ENCODE measurements at regions not wholly inside any gene's neighbourhood (a gene's known extent, or its start where the extent isn't known, plus 50 kb on each side); places are given as distances from the start of the nearest gene placed in this dataset.
"Not testable (repeated sequence)": the region's sequence is repeated elsewhere in the genome, so short reads cannot be mapped to it uniquely, and the experiment has no call there.

DNA sequence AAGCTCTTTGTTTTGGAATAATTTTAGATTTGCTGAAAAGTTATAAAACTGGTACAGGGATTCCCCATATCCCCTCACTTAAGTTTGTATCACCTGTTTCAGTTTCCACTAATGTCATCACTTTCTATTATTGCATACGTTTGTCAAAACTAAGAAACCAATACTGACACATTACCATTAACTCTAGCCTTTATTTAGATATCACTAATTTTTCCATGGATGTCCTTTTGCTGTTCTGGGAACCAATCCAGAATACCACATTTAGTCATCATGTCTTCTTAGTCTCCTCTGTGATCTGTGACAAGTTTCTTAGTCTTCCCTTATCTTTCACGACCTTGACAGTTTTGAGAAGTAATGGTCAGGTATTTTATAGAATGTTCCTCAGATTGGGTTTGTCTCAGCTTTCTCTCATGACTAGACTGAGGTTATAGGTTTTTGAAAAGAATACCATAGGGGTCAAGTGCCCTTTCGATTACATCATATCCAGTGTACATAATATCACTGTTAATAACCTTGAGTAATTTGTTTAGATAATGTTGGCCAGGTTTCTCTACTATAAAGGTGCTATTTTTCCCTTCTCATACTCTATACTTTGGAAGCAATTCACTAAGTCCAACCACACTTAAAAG, 51.9 kb upstream of the NMUR2 start:
- DNase-seq: no peak

GRCh38 chr5:152462021-152462721, 57.1 kb upstream of the NMUR2 start:
- peak in 1 of 2 donors; percentile 23 for DNase-seq

- no peak for DNase-seq
Measured at GRCh38 chr5:152464048-152464447, 59.0 kb upstream of the NMUR2 start.

GRCh38 chr5:152465140-152465539, 60.1 kb upstream of the NMUR2 start:
- DNase-seq: no peak

- no peak for DNase-seq
Measured at GRCh38 chr5:152466085-152466745, 61.1 kb upstream of the NMUR2 start.

DNA sequence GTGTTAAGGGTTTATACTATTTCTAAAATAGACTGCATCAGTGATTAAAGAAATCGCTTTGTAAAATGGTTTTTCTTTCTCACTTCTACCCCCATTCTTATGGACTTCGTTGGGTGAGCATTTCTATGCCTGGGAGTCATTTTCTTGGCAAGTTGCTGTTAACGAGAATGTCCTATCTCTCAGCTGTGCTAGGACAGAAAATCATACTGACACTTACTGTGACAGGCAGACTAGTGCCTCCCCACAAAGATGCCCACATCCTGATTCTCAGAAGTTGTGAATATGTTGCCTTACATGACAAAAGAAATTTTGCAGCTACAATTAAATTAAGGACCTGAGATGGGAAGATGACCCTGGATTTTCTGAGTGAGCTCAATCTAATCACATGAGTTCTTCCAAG, 65.1 kb upstream of the NMUR2 start:
- DNase-seq: no peak

GRCh38 chr5:152472083-152472482, 67.0 kb upstream of the NMUR2 start:
- DNase-seq: no peak

DNA sequence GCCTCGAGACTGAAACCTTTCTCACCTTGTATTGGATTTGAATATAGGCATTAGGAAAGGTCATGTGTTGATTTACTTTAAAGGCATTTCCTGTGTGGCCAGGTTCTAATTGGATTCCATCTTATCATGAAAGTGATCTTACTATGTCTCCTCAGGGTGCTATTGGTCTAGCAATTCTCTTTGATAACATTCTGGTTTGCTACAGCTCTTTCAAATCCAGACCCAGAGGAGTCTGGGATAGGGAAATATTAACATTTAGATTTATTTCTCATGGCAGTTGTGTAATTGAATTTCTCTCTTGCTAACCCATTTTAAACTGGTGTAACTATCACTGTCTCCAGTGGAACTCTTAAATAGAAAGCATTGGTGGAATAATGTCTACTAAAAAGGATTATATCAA, 69.9 kb upstream of the NMUR2 start:
- no peak for DNase-seq

DNA sequence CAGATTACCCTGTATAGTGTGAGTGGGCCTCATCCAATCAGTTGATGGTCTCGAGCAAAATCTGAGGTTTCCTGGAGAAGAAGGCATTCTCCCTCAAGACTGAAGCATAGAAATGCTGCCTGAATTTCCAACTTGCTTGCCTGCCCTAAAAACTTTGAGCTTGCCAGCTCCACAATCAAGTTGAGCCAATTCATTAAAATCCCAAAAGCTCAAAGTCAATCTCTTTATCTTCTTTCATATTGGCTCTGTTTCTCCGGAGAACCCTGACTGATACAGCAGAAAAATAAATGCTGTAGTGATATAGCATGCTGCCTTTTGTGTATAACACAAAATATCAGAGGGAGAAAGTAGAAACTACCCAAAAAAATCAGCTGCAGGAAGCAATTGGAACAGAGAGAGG, 72.5 kb upstream of the NMUR2 start:
- DNase-seq: no peak

- not testable (repeated sequence) for DNase-seq
Measured at GRCh38 chr5:152479866-152480265, 74.8 kb upstream of the NMUR2 start.

- DNase-seq: not testable (repeated sequence)
Measured at GRCh38 chr5:152480677-152481076, 75.6 kb upstream of the NMUR2 start.

DNA sequence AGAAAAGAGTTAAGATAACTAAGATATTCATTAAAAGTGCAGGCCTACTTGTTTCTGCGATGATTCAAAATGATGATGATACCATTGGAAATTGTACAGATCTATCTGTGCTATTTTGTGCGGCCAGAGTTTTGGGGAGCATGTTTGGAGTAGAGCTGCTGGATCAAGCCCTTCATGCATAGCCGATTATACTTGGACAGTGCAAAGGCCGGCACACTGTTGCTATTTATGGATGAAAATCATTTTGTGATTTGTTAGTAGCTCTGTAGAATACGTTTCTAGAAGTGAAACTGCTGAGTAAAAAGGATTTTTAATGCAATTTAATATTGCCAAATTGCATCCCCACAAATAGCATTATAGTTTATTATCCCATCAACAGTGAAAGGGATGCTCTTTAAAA, 82.1 kb upstream of the NMUR2 start:
- DNase-seq: no peak

- peak; percentile 12 to 28 for DNase-seq
Measured at GRCh38 chr5:152488869-152489268, 83.8 kb upstream of the NMUR2 start.

DNA sequence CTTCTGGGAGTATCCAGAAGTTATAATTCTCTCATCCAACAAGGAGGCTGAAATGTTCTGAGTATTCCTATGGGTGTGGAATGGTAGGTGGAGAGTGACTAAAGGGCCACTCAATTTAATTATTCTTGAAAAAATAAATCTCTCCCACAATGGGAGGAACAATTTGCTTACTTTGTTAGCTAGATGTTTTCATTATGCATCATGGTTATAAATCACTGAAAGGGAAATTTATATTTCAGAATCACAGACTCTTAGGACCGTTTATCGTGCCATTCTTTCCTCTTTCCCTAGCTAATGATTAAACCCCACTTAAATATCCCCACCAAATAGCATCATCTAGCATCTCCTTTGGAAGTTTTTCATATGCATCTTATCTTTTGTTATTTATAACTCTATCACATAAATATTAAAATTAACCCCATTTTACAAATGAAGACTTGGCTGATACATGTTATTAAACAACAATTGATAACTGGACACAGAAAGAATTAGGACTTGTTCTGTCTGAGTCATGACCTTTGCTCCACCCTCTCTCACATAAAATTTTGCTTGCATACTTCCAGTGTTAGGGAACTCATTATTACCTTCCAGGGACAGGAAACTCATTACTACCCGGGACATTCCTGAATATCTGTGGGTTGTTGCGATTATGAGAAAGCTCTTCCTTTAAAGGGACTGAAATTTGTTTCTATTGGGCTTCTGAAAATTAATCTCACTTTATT, 94.9 kb upstream of the NMUR2 start:
- no peak for DNase-seq

DNA sequence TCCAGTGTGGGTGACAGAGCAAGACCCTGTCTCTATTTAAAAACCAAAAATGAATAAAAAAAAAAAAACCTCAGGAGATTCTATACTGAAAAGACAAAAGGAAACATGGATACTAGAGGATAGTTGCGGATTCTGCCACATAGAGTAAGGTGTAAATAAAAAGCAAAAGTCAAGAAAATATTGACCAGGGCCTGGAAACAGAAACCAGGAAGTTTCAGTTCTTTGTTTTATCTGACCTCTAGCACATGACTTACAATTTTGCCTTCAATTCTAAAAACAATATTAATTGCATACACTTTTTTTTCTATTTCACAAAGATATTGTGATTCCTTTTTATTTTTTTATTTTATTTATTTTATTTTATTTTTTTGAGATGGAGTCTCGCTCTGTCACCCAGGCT, 96.2 kb upstream of the NMUR2 start:
- DNase-seq: no peak

- DNase-seq: no peak
Measured at GRCh38 chr5:152503206-152503605, 98.1 kb upstream of the NMUR2 start.

GRCh38 chr5:152505442-152506042, 100.5 kb upstream of the NMUR2 start:
- DNase-seq: peak; percentile 37 to 45

DNA sequence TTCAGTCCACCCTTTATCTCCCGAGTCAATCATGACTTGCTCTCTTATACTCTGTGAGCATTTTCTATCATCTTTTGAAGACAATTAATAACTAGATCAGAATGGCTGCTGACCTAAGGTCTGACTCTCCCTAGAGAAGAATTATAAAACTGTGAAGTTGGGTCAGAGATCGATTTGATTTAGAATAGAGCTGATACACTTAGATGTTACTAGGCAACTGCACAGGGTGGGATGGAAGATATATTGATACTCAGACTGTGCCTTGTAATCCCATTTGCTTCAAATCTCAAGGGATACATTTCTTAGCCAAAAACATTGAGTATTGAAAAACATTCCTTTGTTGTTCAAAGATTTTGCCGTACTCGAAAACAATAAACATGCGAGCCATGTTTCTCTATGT, 106.0 kb upstream of the NMUR2 start:
- DNase-seq: no peak

- DNase-seq: no peak
Measured at GRCh38 chr5:152511531-152512132, 106.6 kb upstream of the NMUR2 start.

DNA sequence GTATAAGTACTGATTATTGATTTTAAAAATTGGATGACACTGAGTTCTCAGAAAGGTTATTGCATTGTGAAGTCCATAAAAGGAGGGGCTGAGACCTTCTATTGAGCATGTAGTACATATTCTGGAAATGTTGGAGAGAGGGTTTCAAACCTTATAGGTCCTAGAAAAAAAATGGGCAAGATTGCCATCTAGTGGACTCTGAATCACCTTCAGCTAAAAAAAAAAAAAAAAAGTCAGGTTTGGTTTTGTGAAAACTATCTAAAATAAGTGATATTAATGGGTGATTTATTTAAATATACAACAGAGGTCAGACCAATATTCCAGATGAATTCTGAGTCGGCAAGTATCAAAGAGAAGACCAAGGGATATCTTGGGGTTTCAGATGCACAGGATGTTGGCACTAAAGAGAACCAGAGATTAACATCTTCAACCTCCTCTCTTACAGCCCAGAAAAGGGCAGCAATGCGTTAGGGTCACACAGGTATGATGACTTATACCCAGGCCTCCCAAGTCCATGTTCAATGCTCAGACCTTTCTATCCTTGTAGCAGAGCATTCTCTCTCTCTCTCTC, 109.8 kb upstream of the NMUR2 start:
- DNase-seq: peak in 1 of 2 donors; percentile 7

DNA sequence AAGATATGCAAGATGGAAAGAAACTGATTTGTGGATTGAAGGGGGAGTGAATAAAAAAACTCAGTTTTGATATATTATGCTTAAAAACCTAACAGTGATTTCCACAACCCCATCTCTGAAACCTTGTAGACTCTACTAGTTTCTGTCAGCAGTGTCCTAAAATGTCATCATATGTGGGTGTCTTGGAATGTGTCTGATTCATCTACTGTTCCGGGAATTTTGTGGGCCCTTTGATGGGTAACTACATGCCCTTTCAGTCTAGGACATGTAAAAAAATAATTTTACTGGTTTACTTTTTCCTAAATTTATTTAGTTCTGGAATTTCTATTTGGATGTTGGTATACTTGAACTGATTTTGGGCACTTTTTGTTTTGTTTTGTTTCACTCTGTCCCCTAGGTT, 118.9 kb upstream of the NMUR2 start:
- DNase-seq: no peak

Data from inflammatory macrophage (primary cell).